Gastroesophageal sphincter (tissue), 4 donors: ENCODE measurements at regions not wholly inside any gene's neighbourhood (a gene's known extent, or its start where the extent isn't known, plus 50 kb on each side); places are given as distances from the start of the nearest gene placed in this dataset.

Experiments used
- ATAC-seq: fragments of 150-250 bp; one replicate; pipeline ENCODE4 v1.9.1; 2016; ENCODE audit warnings: mild to moderate bottlenecking, moderate library complexity
- H3K27ac ChIP-seq, 4 donors: fragments of 200-600 bp; sonication (generic) in 3 of 4; 1 replicate in 3 of 4; 2 replicates in 1 of 4; pipeline ENCODE4 v1.5.1; 2016 to 2019
- H3K27me3 ChIP-seq: fragments of 200-600 bp; sonication (generic); one replicate; pipeline ENCODE4 v1.5.1; 2019
- H3K36me3 ChIP-seq, 2 donors: fragments of 200-600 bp; sonication (generic); one replicate each; pipeline ENCODE4 v1.5.1; 2019; ENCODE audit warnings: control low read depth in 1 of 2
- H3K4me1 ChIP-seq, 3 donors: fragments of 200-600 bp; sonication (generic); 1 replicate in 2 of 3; 2 replicates in 1 of 3; pipeline ENCODE4 v1.5.1; 2016 to 2019; ENCODE audit warnings: control low read depth in 2 of 3
- H3K4me3 ChIP-seq, 2 donors: fragments of 200-600 bp; sonication (generic); one replicate each; pipeline ENCODE4 v1.5.1; 2019; ENCODE audit warnings: mild to moderate bottlenecking in 1 of 2, moderate library complexity in 1 of 2
- H3K9me3 ChIP-seq, 3 donors: fragments of 200-600 bp; sonication (generic); one replicate each; pipeline ENCODE4 v1.5.1; 2017 to 2019; ENCODE audit warnings: control low read depth in 2 of 3
- CTCF ChIP-seq, 4 experiments: fragments of 200-600 bp in 2 of 4; fragments of 450-650 bp in 2 of 4; sonication (generic) in 1 of 4; IDR thresholded peaks; one replicate each; pipeline ENCODE4 v1.5.1; 2017 to 2019; ENCODE audit warnings: antibody characterized with exemption in 4 of 4, mild to moderate bottlenecking in 2 of 4, moderate library complexity in 2 of 4
- EP300 ChIP-seq: sonication (generic); formaldehyde crosslinking; IDR thresholded peaks from one replicate; pipeline ENCODE4 v1.6.1; 2017; ENCODE audit warnings: antibody characterized with exemption, mild to moderate bottlenecking
- POLR2A ChIP-seq, 2 donors: fragments of 450-650 bp; IDR thresholded peaks; one replicate each; pipeline ENCODE4 v1.6.1; 2017; ENCODE audit warnings: antibody characterized with exemption in 2 of 2, mild to moderate bottlenecking in 2 of 2, moderate library complexity in 1 of 2
- POLR2AphosphoS5 ChIP-seq: sonication (generic); formaldehyde crosslinking; IDR thresholded peaks from one replicate; pipeline ENCODE4 v1.6.1; 2017; ENCODE audit warnings: antibody characterized with exemption
- WGBS, 2 donors: methylation state at CpG; one replicate each; pipeline ENCODE4 v1.1.5; 2018; ENCODE audit warnings: low coverage in 1 of 2; 5-methylcytosine and 5-hydroxymethylcytosine counted together

GRCh38 chr16:13519871-13520270, 400.1 kb upstream of the ERCC4 start:
- Histone ChIP-seq H3K27ac (no peak overlapping the region), H3K27me3 (no peaks in the 10 kb centered on the region), H3K36me3 (no peaks in the 10 kb centered on the region), H3K4me1 (no peaks in the 10 kb centered on the region), H3K9me3 (peaks cover 0 to 8% (median 0%) of the 10 kb centered on the region in 3 donors), H3K4me3 (no peak overlapping the region)
- 100% methylated on average over 1 of the region's 2 CpGs; no CpG with 5 or more reads in 1 of the 2 donors for WGBS, 2 donors
- ATAC-seq, result no peak
- TF ChIP-seq CTCF (IDR thresholded peaks at IDR 0.05) (no peak), EP300 (no peak)

DNA sequence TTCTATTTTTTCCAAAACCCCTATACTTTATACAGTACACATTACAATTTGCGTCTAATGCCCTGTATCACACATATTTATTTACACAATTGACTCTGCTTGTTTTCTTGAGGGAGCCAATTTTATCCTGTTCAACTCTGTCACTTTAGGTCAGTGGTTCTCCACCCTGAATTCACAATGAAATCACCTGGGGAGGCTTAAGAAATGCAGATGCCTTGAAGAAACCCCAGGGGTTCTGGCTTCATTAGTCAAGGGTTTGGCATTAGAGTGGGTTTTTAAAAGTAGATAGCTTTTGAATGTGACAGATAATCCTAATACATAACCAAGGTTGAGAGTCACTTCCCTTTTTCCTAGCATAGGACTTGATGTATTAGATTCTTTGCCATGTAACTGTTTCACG, 398.6 kb upstream of the ERCC4 start:
- Histone ChIP-seq H3K9me3 (no peaks in the 10 kb centered on the region), H3K36me3 (no peaks in the 10 kb centered on the region), H3K4me1 (no peaks in the 10 kb centered on the region), H3K27me3 (no peaks in the 10 kb centered on the region), H3K4me3 (no peak overlapping the region), H3K27ac (no peak overlapping the region)
- 59 to 69% methylated on average over 2 of the region's 2 CpGs for WGBS, 2 donors
- no peak for ATAC-seq
- no peak for TF ChIP-seq POLR2A (IDR thresholded peaks at IDR 0.05)
- TF ChIP-seq CTCF (IDR thresholded peaks at IDR 0.05), result no peak
- TF ChIP-seq POLR2AphosphoS5, result no peak

- TF ChIP-seq EP300 (no peak), CTCF (IDR thresholded peaks at IDR 0.05) (no peak), POLR2AphosphoS5 (no peak), POLR2A (IDR thresholded peaks at IDR 0.05) (no peak)
- Histone ChIP-seq H3K9me3 (no peaks in the 10 kb centered on the region), H3K36me3 (no peaks in the 10 kb centered on the region), H3K27ac (no peak overlapping the region), H3K27me3 (no peaks in the 10 kb centered on the region), H3K4me3 (no peak overlapping the region), H3K4me1 (peaks cover 0 to 5% (median 0%) of the 10 kb centered on the region in 3 donors)
- WGBS, 2 donors, result 84% methylated on average over 7 of the region's 7 CpGs; no CpG with 5 or more reads in 1 of the 2 donors
- no peak for ATAC-seq
These were observed 392.6 kb upstream of the ERCC4 start for GRCh38 chr16:13527332-13527731.

- 78 to 90% methylated on average over 3 of the region's 3 CpGs for WGBS, 2 donors
These were observed 391.3 kb upstream of the ERCC4 start for GRCh38 chr16:13528691-13529090.

More at GRCh38 chr16:13528691-13529090, 391.3 kb upstream of the ERCC4 start:
- ATAC-seq, result no peak
- Histone ChIP-seq H3K4me3 (no peak overlapping the region), H3K27ac (no peak overlapping the region), H3K9me3 (no peaks in the 10 kb centered on the region), H3K4me1 (peaks cover 0 to 10% (median 0%) of the 10 kb centered on the region in 3 donors), H3K27me3 (no peaks in the 10 kb centered on the region), H3K36me3 (no peaks in the 10 kb centered on the region)
- TF ChIP-seq POLR2AphosphoS5 (no peak), EP300 (no peak), CTCF (IDR thresholded peaks at IDR 0.05) (no peak), POLR2A (IDR thresholded peaks at IDR 0.05) (no peak)
